KMS-11 (cell line): ENCODE measurements at regions not wholly inside any gene's neighbourhood (a gene's known extent, or its start where the extent isn't known, plus 50 kb on each side); places are given as distances from the start of the nearest gene placed in this dataset.

Experiments
- H2AFZ ChIP-seq: fragments of 200-600 bp; sonication (generic); 2 replicates; pipeline ENCODE4 v1.6.1; 2016; ENCODE audit warnings: antibody characterized with exemption, mixed run types, low read depth
- H3K27ac ChIP-seq: fragments of 200-600 bp; sonication (generic); 2 replicates; pipeline ENCODE4 v1.6.1; 2016; ENCODE audit warnings: mild to moderate bottlenecking, mixed run types
- H3K27me3 ChIP-seq: fragments of 200-600 bp; sonication (generic); 2 replicates; pipeline ENCODE4 v1.6.1; 2017; ENCODE audit warnings: mild to moderate bottlenecking, low read depth, mixed run types, moderate library complexity; ENCODE audit not compliant: insufficient read depth
- H3K36me3 ChIP-seq: fragments of 200-600 bp; sonication (generic); 2 replicates; pipeline ENCODE4 v1.6.1; 2017; ENCODE audit warnings: mild to moderate bottlenecking, mixed run types; ENCODE audit not compliant: insufficient read depth
- H3K4me1 ChIP-seq: fragments of 200-600 bp; sonication (generic); 2 replicates; pipeline ENCODE4 v1.6.1; 2016; ENCODE audit warnings: mild to moderate bottlenecking, low read depth, mixed run types; ENCODE audit not compliant: poor library complexity, severe bottlenecking
- H3K4me2 ChIP-seq: fragments of 200-600 bp; sonication (generic); 2 replicates; pipeline ENCODE4 v1.7.0; 2016; ENCODE audit warnings: mild to moderate bottlenecking, mixed run types
- H3K4me3 ChIP-seq: fragments of 200-600 bp; sonication (generic); IDR thresholded peaks from 2 replicates; pipeline ENCODE4 v1.6.1; 2017; ENCODE audit warnings: low read depth, low read length, mixed read lengths; ENCODE audit not compliant: insufficient read depth
- H3K79me2 ChIP-seq: fragments of 200-600 bp; sonication (generic); 2 replicates; pipeline ENCODE4 v1.6.1; 2016; ENCODE audit warnings: low read depth, mixed run types; ENCODE audit not compliant: insufficient read depth
- H3K9ac ChIP-seq: fragments of 200-600 bp; sonication (generic); 2 replicates; pipeline ENCODE4 v1.6.1; 2016; ENCODE audit warnings: mild to moderate bottlenecking, mixed run types
- H4K20me1 ChIP-seq: fragments of 200-600 bp; sonication (generic); 2 replicates; pipeline ENCODE4 v1.6.1; 2016; ENCODE audit warnings: mild to moderate bottlenecking, mixed run types; ENCODE audit not compliant: insufficient read depth
- CTCF ChIP-seq: fragments of 200-600 bp; sonication (generic); conservative IDR thresholded peaks from 2 replicates; pipeline ENCODE4 v1.6.1; 2017; ENCODE audit warnings: low read depth, mild to moderate bottlenecking, antibody characterized with exemption, low read length, moderate library complexity, mixed read lengths

- H3K27me3 ChIP-seq: no peaks in the 10 kb centered on the region
- no peak overlapping the region for H3K4me2 ChIP-seq
- H3K4me3 ChIP-seq: no peak overlapping the region
- no peaks in the 10 kb centered on the region for H3K36me3 ChIP-seq
- H3K27ac ChIP-seq: no peak overlapping the region
- H3K4me1 ChIP-seq: no peaks in the 10 kb centered on the region
- no peak overlapping the region for H3K9ac ChIP-seq
- H2AFZ ChIP-seq: no peak overlapping the region
- no peaks in the 10 kb centered on the region for H4K20me1 ChIP-seq
- no peaks in the 10 kb centered on the region for H3K79me2 ChIP-seq
- no peak for TF ChIP-seq CTCF
These were observed 119.5 kb upstream of the GRIA4 start for GRCh38 chr11:105490333-105490732.

- no peak overlapping the region for H3K4me2 ChIP-seq
- H3K4me3 ChIP-seq: no peak overlapping the region
- no peak for TF ChIP-seq CTCF
- H2AFZ ChIP-seq: no peak overlapping the region
- no peak overlapping the region for H3K9ac ChIP-seq
- no peaks in the 10 kb centered on the region for H3K4me1 ChIP-seq
- no peaks in the 10 kb centered on the region for H4K20me1 ChIP-seq
- no peaks in the 10 kb centered on the region for H3K79me2 ChIP-seq
- no peaks in the 10 kb centered on the region for H3K36me3 ChIP-seq
- no peak overlapping the region for H3K27ac ChIP-seq
- H3K27me3 ChIP-seq: no peaks in the 10 kb centered on the region
These were observed 120.4 kb upstream of the GRIA4 start for GRCh38 chr11:105489446-105489845.

- Histone ChIP-seq H3K36me3 (no peaks in the 10 kb centered on the region), H3K79me2 (no peaks in the 10 kb centered on the region), H2AFZ (no peak overlapping the region), H3K27ac (no peak overlapping the region), H4K20me1 (no peaks in the 10 kb centered on the region), H3K4me1 (no peaks in the 10 kb centered on the region), H3K4me3 (no peak overlapping the region), H3K27me3 (no peaks in the 10 kb centered on the region), H3K4me2 (no peak overlapping the region), H3K9ac (no peak overlapping the region)
- no peak for TF ChIP-seq CTCF
These were observed 122.9 kb upstream of the GRIA4 start for GRCh38 chr11:105486929-105487328.

- Histone ChIP-seq H3K27ac (no peak overlapping the region), H3K79me2 (no peaks in the 10 kb centered on the region), H3K4me3 (no peak overlapping the region), H4K20me1 (no peaks in the 10 kb centered on the region), H3K4me2 (no peak overlapping the region), H3K4me1 (no peaks in the 10 kb centered on the region), H3K36me3 (no peaks in the 10 kb centered on the region), H2AFZ (no peak overlapping the region), H3K27me3 (no peaks in the 10 kb centered on the region), H3K9ac (no peak overlapping the region)
- TF ChIP-seq CTCF: no peak
These were observed 139.9 kb upstream of the GRIA4 start for GRCh38 chr11:105469931-105470330.

- no peaks in the 10 kb centered on the region for H3K36me3 ChIP-seq
- H3K4me1 ChIP-seq: no peaks in the 10 kb centered on the region
- no peaks in the 10 kb centered on the region for H3K27me3 ChIP-seq
- no peaks in the 10 kb centered on the region for H4K20me1 ChIP-seq
- no peaks in the 10 kb centered on the region for H3K79me2 ChIP-seq
- H3K4me2 ChIP-seq: no peak overlapping the region
- no peak overlapping the region for H3K4me3 ChIP-seq
- H3K27ac ChIP-seq: no peak overlapping the region
- no peak overlapping the region for H3K9ac ChIP-seq
- no peak for TF ChIP-seq CTCF
- no peak overlapping the region for H2AFZ ChIP-seq
These were observed 141.7 kb upstream of the GRIA4 start for GRCh38 chr11:105468154-105468553.
